Lung (tissue), 11 donors: ENCODE measurements at regions not wholly inside any gene's neighbourhood (a gene's known extent, or its start where the extent isn't known, plus 50 kb on each side); places are given as distances from the start of the nearest gene placed in this dataset.
A peak's percentile ranks its signal among the peaks of the same experiment; 100 is the strongest.

ENCODE experiments used
- ATAC-seq: fragments of 200-7000 bp; cut with Tn5 transposase; one replicate; pipeline ENCODE4 v1.9.1; 2020; ENCODE audit warnings: moderate number of reproducible peaks; ENCODE audit not compliant: insufficient read depth, low FRiP score
- DNase-seq, 3 donors: peaks; one replicate each; pipeline ENCODE4 v3.0.0-alpha.2; 2013 to 2017
- H3K27ac ChIP-seq, 2 donors: one replicate each; pipeline ENCODE4 v1.5.1; 2013; ENCODE audit warnings: mild to moderate bottlenecking in 2 of 2, moderate library complexity in 2 of 2, control low read depth in 1 of 2, inconsistent platforms in 1 of 2, low read depth in 1 of 2, low read length in 1 of 2
- H3K27me3 ChIP-seq, 3 donors: one replicate each; pipeline ENCODE4 v1.5.1; 2013; ENCODE audit warnings: low read length in 2 of 3; ENCODE audit not compliant: control insufficient read depth in 3 of 3, insufficient read depth in 3 of 3
- H3K36me3 ChIP-seq, 4 donors: one replicate each; pipeline ENCODE4 v1.5.1; 2013; ENCODE audit warnings: low read length in 4 of 4, mild to moderate bottlenecking in 1 of 4, moderate library complexity in 1 of 4; ENCODE audit not compliant: control insufficient read depth in 4 of 4, insufficient read depth in 4 of 4
- H3K4me1 ChIP-seq, 5 donors: one replicate each; pipeline ENCODE4 v1.5.1; 2013; ENCODE audit warnings: low read length in 5 of 5, mild to moderate bottlenecking in 2 of 5, moderate library complexity in 1 of 5; ENCODE audit not compliant: control insufficient read depth in 5 of 5, insufficient read depth in 5 of 5
- H3K4me3 ChIP-seq: one replicate; pipeline ENCODE4 v1.5.1; 2013; ENCODE audit warnings: mild to moderate bottlenecking, control low read depth, moderate library complexity
- H3K9ac ChIP-seq, 2 donors: one replicate each; pipeline ENCODE4 v1.5.1; 2013; ENCODE audit warnings: low read length in 2 of 2, control low read depth in 1 of 2; ENCODE audit not compliant: insufficient read depth in 1 of 2
- H3K9me3 ChIP-seq, 4 donors: one replicate each; pipeline ENCODE4 v1.5.1; 2013; ENCODE audit warnings: low read length in 3 of 4, mild to moderate bottlenecking in 1 of 4, moderate library complexity in 1 of 4; ENCODE audit not compliant: control insufficient read depth in 4 of 4, insufficient read depth in 3 of 4
- CTCF ChIP-seq: IDR thresholded peaks from 2 replicates; pipeline ENCODE4 v1.5.1; 2012; ENCODE audit warnings: mild to moderate bottlenecking; ENCODE audit errors: control extremely low read depth, extremely low read depth
- WGBS, 2 donors: extraction: QIAGEN DNeasy Blood & Tissue Kit; methylation state at CpG; one replicate each; pipeline ENCODE4 v1.1.7; 2013; 5-methylcytosine and 5-hydroxymethylcytosine counted together
- donor health status: control.
- donor health status: control.
- donor health status: Bipolar disorder and iron deficiency.
- donor health status: healthy.
- donor health status: DM: yes; HTN: yes; CAD: no.

DNA sequence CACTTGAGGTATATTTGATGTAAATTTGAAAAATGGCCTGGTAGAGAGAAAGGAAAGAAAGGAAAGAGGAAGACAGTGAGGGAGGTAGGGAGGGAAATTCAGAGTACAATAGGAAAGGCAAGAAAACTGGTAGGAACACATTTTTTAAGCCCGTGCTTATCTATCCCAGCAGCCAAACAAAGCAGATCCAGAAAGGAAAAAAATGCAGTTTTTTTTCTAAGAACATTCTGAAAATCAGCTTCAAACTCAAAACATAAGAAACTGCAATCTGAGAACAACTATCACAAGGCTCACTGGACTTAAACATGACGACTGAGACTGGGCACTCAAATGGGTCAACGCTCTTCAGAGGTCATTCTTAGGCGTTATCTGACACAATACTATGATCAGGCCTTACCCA lies 408.3 kb upstream of the DDI1 start:
- Histone ChIP-seq H3K27ac (no peak overlapping the region), H3K27me3 (no peaks in the 10 kb centered on the region), H3K36me3 (no peaks in the 10 kb centered on the region), H3K4me3 (no peak overlapping the region), H3K9me3 (no peaks in the 10 kb centered on the region), H3K4me1 (no peaks in the 10 kb centered on the region), H3K9ac (no peak overlapping the region)
- TF ChIP-seq CTCF = no peak
- 69 to 83% methylated on average over 4 of the region's 4 CpGs for WGBS, 2 donors
- no peak for DNase-seq
- no peak for ATAC-seq

DNA sequence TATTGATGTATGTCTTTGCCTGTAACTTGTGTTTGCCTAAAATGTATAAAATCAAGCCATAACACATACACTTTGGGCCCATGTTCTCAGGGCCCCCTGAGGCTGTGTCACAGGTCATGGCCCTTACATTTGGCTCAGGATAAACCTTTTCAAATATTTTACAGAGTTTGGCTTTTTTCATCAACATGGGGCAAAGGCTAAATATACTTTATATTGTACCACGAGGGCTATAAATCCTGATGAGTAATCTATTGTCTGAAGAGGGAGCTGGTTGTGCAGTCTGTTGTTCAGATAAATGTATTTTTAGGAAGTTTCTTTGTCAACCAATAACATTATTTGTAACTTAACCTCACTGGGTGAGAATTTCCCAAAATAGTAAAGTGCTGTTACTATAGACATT lies 404.6 kb upstream of the DDI1 start:
- no peaks in the 10 kb centered on the region for H3K4me1 ChIP-seq
- no peak overlapping the region for H3K9ac ChIP-seq
- whole genome bisulfite sequencing, 2 donors = 23 to 38% methylated on average over 1 of the region's 1 CpG
- no peak overlapping the region for H3K27ac ChIP-seq
- no peak overlapping the region for H3K4me3 ChIP-seq
- H3K36me3 ChIP-seq = no peaks in the 10 kb centered on the region
- no peak for TF ChIP-seq CTCF
- no peaks in the 10 kb centered on the region for H3K9me3 ChIP-seq
- ATAC-seq (no peak), DNase-seq (no peak)
- H3K27me3 ChIP-seq = no peaks in the 10 kb centered on the region

DNA sequence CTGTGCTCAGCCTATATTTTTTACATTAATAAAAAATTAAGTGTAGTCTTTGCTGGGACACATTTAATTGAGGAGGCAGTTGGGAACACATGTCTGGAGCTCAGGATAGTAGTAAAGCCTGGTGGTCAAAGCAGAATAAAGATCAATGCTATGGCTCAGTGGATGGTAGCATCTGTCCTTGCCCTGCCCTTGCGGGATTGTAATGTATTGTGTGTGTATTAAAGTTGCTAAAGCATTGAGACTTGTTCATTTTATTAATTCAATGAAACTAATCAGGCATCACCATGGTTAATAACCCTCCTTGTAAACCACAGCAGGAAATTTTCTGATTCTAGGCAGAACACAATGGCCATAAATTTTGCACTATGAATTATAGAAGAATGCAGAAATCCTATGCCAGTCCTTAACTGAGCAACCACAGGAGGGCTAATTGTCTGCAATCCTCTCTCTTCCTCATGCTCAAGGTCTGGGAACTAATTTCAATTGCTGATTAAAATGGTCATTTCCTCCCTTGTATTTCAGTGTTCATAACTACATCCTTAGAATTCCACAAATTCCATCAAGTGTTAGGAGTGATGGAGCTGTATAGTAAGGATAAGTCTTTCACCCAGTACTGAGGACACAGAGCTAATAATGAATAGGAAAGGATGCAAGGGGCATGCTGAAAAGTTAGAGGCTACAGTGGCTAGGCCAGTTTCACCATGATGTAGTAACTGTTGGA lies 403.2 kb upstream of the DDI1 start:
- DNase-seq (no peak), ATAC-seq (no peak)
- Histone ChIP-seq H3K36me3 (no peaks in the 10 kb centered on the region), H3K4me1 (no peaks in the 10 kb centered on the region), H3K9me3 (no peaks in the 10 kb centered on the region), H3K27me3 (no peaks in the 10 kb centered on the region), H3K27ac (peak overlapping the region in 1 of 2 donors; percentile 50), H3K4me3 (no peak overlapping the region), H3K9ac (no peak overlapping the region)
- no peak for TF ChIP-seq CTCF
- 95 to 100% methylated on average over 1 of the region's 1 CpG for WGBS, 2 donors
